Cardiac muscle cell (in vitro differentiated cells and primary cell): ENCODE measurements at regions not wholly inside any gene's neighbourhood (a gene's known extent, or its start where the extent isn't known, plus 50 kb on each side); places are given as distances from the start of the nearest gene placed in this dataset.

ENCODE experiments used
- DNase-seq, 2 donors: peaks; one replicate each; pipeline versions ENCODE4 v3.0.0 to v3.0.0-alpha.2; 2010 to 2017; ENCODE audit warnings: low read depth in 1 of 2, low spot score in 1 of 2
- H3K27ac ChIP-seq: fragments of 200-600 bp; sonication (generic); 2 replicates; pipeline ENCODE4 v1.5.1; 2016
- H3K27me3 ChIP-seq: fragments of 200-600 bp; sonication (generic); 2 replicates; pipeline ENCODE4 v1.6.0; 2016; ENCODE audit warnings: control low read depth
- H3K36me3 ChIP-seq: fragments of 200-600 bp; sonication (generic); 2 replicates; pipeline ENCODE4 v1.5.1; 2016; ENCODE audit warnings: control low read depth
- H3K4me1 ChIP-seq: fragments of 200-600 bp; sonication (generic); 2 replicates; pipeline ENCODE4 v1.8.1; 2017; ENCODE audit warnings: low read depth, mild to moderate bottlenecking, mixed run types
- H3K4me3 ChIP-seq: fragments of 200-600 bp; sonication (generic); 2 replicates; pipeline ENCODE4 v1.5.1; 2016; ENCODE audit warnings: mild to moderate bottlenecking
- H3K9me3 ChIP-seq: fragments of 200-600 bp; sonication (generic); 2 replicates; pipeline ENCODE4 v1.5.1; 2017; ENCODE audit warnings: low read depth, mild to moderate bottlenecking, control low read depth
- CTCF ChIP-seq: IDR thresholded peaks from 2 replicates; pipeline ENCODE4 v1.5.1; 2012; ENCODE audit warnings: low read depth, mild to moderate bottlenecking, low read length

- Histone ChIP-seq H3K27ac (no peak overlapping the region), H3K9me3 (no peaks in the 10 kb centered on the region), H3K4me3 (no peak overlapping the region), H3K27me3 (no peaks in the 10 kb centered on the region), H3K4me1 (no peaks in the 10 kb centered on the region), H3K36me3 (no peaks in the 10 kb centered on the region)
- DNase-seq, result no peak
- TF ChIP-seq CTCF, result no peak
Measured at GRCh38 chr4:188552741-188553275, 413.6 kb downstream of the TRIML1 start.

DNA sequence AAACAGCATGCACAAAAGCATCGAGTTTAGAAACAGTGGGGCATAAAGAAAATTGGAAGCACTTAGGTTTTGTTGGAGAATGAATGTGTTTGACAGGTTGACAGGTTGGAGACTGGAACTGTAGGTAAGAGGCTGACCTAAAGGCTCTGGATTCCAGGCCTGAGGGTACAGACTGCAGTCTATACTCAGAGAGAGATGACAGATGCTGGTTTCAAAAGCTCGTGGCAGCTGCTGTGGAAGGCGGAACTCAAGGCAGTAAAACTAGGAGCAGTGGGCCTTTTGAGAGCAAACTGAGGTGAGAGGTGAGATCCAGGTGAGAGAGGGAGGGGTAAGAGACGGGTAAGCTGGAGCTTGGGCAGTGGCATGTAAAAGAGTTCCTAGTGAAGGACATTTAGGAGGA, 415.2 kb downstream of the TRIML1 start:
- no peaks in the 10 kb centered on the region for H3K4me1 ChIP-seq
- no peaks in the 10 kb centered on the region for H3K27me3 ChIP-seq
- no peak overlapping the region for H3K27ac ChIP-seq
- no peaks in the 10 kb centered on the region for H3K9me3 ChIP-seq
- H3K36me3 ChIP-seq, result no peaks in the 10 kb centered on the region
- DNase-seq, result no peak
- no peak overlapping the region for H3K4me3 ChIP-seq
- TF ChIP-seq CTCF, result no peak

DNA sequence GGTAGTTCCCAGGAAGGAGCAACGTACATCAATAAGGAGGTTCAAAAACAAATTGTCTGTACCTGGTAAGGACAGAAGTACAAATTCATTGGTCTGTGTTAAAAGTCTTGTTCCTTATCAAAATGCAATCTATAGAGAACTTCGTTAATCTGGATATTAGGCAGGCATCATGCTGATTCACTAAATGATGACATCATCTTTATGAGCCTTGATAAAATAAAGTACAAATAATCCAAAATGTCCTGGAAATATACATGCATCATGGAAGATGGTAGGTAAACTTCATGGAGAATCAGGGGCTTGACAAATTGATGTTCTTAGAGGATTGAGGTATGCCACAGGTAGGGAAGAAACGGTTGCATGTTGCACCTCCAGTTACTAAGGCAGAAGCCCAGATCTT, 433.9 kb downstream of the TRIML1 start:
- Histone ChIP-seq H3K27me3 (no peaks in the 10 kb centered on the region), H3K4me1 (no peaks in the 10 kb centered on the region), H3K36me3 (no peaks in the 10 kb centered on the region), H3K9me3 (no peaks in the 10 kb centered on the region), H3K27ac (no peak overlapping the region), H3K4me3 (no peak overlapping the region)
- DNase-seq, result no peak
- TF ChIP-seq CTCF, result no peak

DNA sequence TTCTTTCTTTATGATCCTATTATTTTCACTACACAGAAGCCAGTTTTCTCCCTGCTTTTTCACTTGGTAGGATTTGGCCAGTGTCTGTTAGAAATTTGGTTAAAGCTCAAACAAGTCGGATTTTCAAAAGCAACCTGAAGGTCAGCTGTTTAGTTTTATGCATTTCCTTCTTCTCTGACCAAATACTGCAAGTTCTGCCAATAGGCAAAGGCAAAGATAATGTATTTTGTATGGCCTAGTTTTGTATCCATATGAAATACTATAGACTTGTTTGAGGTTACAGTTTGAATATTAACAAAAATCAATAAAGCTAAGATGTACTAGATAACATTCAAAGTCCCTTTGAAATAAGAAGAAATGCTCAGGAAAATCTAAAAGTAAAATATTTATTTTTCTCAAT, 439.4 kb downstream of the TRIML1 start:
- Histone ChIP-seq H3K9me3 (no peaks in the 10 kb centered on the region), H3K27me3 (no peaks in the 10 kb centered on the region), H3K36me3 (no peaks in the 10 kb centered on the region), H3K4me3 (no peak overlapping the region), H3K4me1 (no peaks in the 10 kb centered on the region), H3K27ac (no peak overlapping the region)
- no peak for DNase-seq
- no peak for TF ChIP-seq CTCF

DNA sequence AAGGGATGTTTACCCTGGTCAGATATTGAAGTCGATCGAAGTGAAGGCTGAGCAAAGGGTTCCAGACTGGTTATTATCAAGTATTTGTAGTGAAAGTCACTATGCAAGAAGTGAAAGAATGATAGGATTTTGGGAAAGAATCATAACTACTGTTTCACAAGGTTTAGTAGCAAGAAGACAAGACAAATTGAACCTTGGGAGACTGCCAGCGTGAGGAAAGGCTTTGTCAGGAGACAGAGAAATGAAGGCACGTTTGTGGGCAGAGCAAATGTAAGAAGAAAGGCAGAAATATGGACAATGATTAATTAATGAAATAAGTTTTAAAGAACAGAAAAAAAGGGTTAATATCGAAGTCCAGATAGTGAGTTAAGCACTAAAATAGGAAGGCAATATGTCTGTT, 456.8 kb downstream of the TRIML1 start:
- no peaks in the 10 kb centered on the region for H3K9me3 ChIP-seq
- no peak overlapping the region for H3K4me3 ChIP-seq
- DNase-seq, result peak in 1 of 2 donors; percentile 18
- H3K27ac ChIP-seq, result no peak overlapping the region
- H3K36me3 ChIP-seq, result no peaks in the 10 kb centered on the region
- no peak for TF ChIP-seq CTCF
- no peaks in the 10 kb centered on the region for H3K4me1 ChIP-seq
- H3K27me3 ChIP-seq, result no peaks in the 10 kb centered on the region

DNA sequence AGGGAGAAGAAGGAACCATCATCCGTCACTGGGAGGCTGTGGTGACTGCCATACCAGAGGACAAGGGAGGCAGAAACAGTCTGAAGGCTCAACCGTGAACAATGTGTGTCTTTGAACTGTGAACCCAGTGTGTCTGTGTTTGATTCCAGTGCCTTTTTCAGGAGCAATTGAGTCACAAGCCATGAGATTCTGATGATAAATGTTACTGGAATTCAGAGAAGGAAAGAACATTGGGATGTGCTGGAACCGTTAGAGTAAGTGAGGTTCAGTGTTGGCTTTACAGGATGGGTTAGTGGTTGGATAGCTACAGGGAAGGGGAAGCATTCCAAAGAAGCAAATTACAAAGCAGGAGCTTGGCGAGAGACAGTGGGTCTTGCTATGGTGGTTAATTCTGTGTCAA, 464.4 kb downstream of the TRIML1 start:
- no peak for TF ChIP-seq CTCF
- Histone ChIP-seq H3K36me3 (no peaks in the 10 kb centered on the region), H3K4me3 (no peak overlapping the region), H3K27ac (no peak overlapping the region), H3K4me1 (no peaks in the 10 kb centered on the region), H3K27me3 (no peaks in the 10 kb centered on the region), H3K9me3 (no peaks in the 10 kb centered on the region)
- no peak for DNase-seq
